C4-2B (cell line): ENCODE measurements at regions not wholly inside any gene's neighbourhood (a gene's known extent, or its start where the extent isn't known, plus 50 kb on each side); places are given as distances from the start of the nearest gene placed in this dataset.

Source experiments
- CTCF ChIP-seq: fragments of 450-650 bp; conservative IDR thresholded peaks from 2 replicates; pipeline ENCODE4 v1.5.1; 2017; ENCODE audit warnings: mild to moderate bottlenecking
- ZFX ChIP-seq: fragments of 450-650 bp; IDR thresholded peaks from 2 replicates; pipeline ENCODE4 v1.6.1; 2017

DNA sequence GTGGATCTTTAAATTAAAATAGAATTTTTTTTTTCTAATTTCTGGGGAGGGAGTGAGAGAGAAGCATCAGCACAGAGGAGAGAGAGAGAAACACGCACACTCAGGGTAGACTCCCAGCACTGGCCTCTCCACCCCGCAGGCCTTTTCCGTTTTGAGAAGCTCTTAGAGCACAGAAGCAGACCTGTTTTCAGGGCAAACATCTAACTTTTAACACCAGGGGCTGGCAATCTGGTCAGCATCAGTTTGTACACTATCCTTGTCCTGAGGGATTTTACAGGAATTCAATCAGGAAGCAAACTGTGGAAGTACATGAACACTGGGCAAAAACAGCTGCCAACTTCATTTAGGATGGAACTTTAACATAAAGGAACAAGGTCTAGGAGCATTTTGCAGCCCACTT is 117.9 kb upstream of the ESRRG start:
- TF ChIP-seq CTCF (no peak), ZFX (no peak)
